HCT116 (cell line): ENCODE measurements at regions not wholly inside any gene's neighbourhood (a gene's known extent, or its start where the extent isn't known, plus 50 kb on each side); places are given as distances from the start of the nearest gene placed in this dataset.

Experiments used
- ATAC-seq: fragments of 200-7000 bp; cut with Tn5 transposase; 2 replicates; pipeline ENCODE4 v1.9.1; 2020; ENCODE audit warnings: mild to moderate bottlenecking, moderate library complexity
- BruUV-seq: library from RNA; stranded (reverse); fragments of 400-500 nt; replicated peaks from 2 replicates; lab custom pipeline; 2021; lab: Mats Ljungman, UMichigan
- CTCF ChIA-PET: fragments of 300-600 bp; sonication (Branson Sonifier 250); formaldehyde crosslinking; loops from one replicate; lab custom pipeline; 2021; ENCODE audit warnings: antibody characterized with exemption; lab: Charles Lee
- POLR2A ChIA-PET: fragments of 300-600, 350-600 bp; sonication (Branson Sonifier 250); formaldehyde crosslinking; loops from one replicate; lab custom pipeline; 2021; ENCODE audit warnings: antibody characterized with exemption; lab: Charles Lee
- RAD21 ChIA-PET, 2 experiments: fragments of 300-600 bp; sonication (Branson Sonifier 250); formaldehyde crosslinking; loops; one replicate each; lab custom pipeline; 2023; ENCODE audit warnings: low total read pairs in 2 of 2; ENCODE audit not compliant: uncharacterized antibody in 2 of 2, unreplicated experiment in 2 of 2, low non-redundant PET in 1 of 2; lab: Charles Lee
- DNase-seq: peaks from one replicate; pipeline ENCODE4 v3.0.0-alpha.2; 2010; ENCODE audit warnings: low read depth, low spot score
- H2AFZ ChIP-seq: fragments of 200-600 bp; shearing (Covaris generic), sonication (generic); 2 replicates; pipeline ENCODE4 v1.6.1; 2017; ENCODE audit warnings: low read depth, mixed run types, mixed read lengths, antibody characterized with exemption, low read length; ENCODE audit not compliant: poor library complexity, severe bottlenecking
- H3K27ac ChIP-seq: 2 replicates; pipeline ENCODE4 v1.5.1; 2012; ENCODE audit warnings: low read depth, low read length
- H3K27me3 ChIP-seq: fragments of 200-600 bp; sonication (generic); 2 replicates; pipeline ENCODE4 v1.6.1; 2016; ENCODE audit warnings: mixed run types, low read length, mixed read lengths; ENCODE audit not compliant: insufficient read depth
- H3K36me3 ChIP-seq, 2 experiments: fragments of 200-500 bp in 1 of 2; fragments of 200-600 bp in 1 of 2; sonication (Bioruptor generic) in 1 of 2; sonication (generic) in 1 of 2; 2 replicates each; pipeline versions ENCODE4 v1.5.1 to v1.6.1; 2014 to 2016; ENCODE audit warnings: low read length in 2 of 2, inconsistent platforms in 1 of 2, mixed read lengths in 1 of 2, mixed run types in 1 of 2; ENCODE audit not compliant: insufficient read depth in 2 of 2, control insufficient read depth in 1 of 2
- H3K4me1 ChIP-seq, 2 experiments: fragments of 200-600 bp in 1 of 2; sonication (generic) in 1 of 2; 2 replicates each; pipeline versions ENCODE4 v1.5.1 to v1.6.1; 2012 to 2017; ENCODE audit warnings: low read length in 2 of 2, inconsistent platforms in 1 of 2, mild to moderate bottlenecking in 1 of 2, mixed read lengths in 1 of 2, mixed run types in 1 of 2, moderate library complexity in 1 of 2; ENCODE audit not compliant: insufficient read depth in 2 of 2, control insufficient read depth in 1 of 2
- H3K4me2 ChIP-seq: fragments of 200-600 bp; sonication (generic); 2 replicates; pipeline ENCODE4 v1.6.1; 2017; ENCODE audit warnings: mixed run types, low read length, mixed read lengths
- H3K4me3 ChIP-seq, 2 experiments: fragments of 200-600 bp in 1 of 2; sonication (generic) in 1 of 2; replicated peaks in 1 of 2; 2 replicates each; pipeline ENCODE4 v1.5.1; 2011 to 2016; ENCODE audit warnings: low read length in 2 of 2, control low read depth in 1 of 2, low read depth in 1 of 2, mild to moderate bottlenecking in 1 of 2, mixed read lengths in 1 of 2, mixed run types in 1 of 2
- H3K79me2 ChIP-seq: fragments of 200-600 bp; sonication (generic); 2 replicates; pipeline ENCODE4 v1.6.1; 2017; ENCODE audit warnings: mild to moderate bottlenecking, mixed run types, low read length, moderate library complexity, mixed read lengths; ENCODE audit not compliant: insufficient read depth
- H3K9ac ChIP-seq: fragments of 200-600 bp; sonication (generic); 2 replicates; pipeline ENCODE4 v1.6.1; 2016; ENCODE audit warnings: low read length, mixed read lengths
- H3K9me2 ChIP-seq: fragments of 200-600 bp; sonication (generic), shearing (Covaris generic); 2 replicates; pipeline ENCODE4 v1.6.1; 2017; ENCODE audit warnings: mixed run types, mild to moderate bottlenecking, moderate library complexity; ENCODE audit not compliant: insufficient read depth
- H3K9me3 ChIP-seq, 2 experiments: fragments of 200-500 bp in 1 of 2; fragments of 200-600 bp in 1 of 2; sonication (Bioruptor generic) in 1 of 2; sonication (generic) in 1 of 2; 2 replicates each; pipeline ENCODE4 v1.6.1; 2014 to 2017; ENCODE audit warnings: low read length in 2 of 2, mixed read lengths in 2 of 2, inconsistent platforms in 1 of 2, low read depth in 1 of 2, mild to moderate bottlenecking in 1 of 2, mixed run types in 1 of 2, moderate library complexity in 1 of 2; ENCODE audit not compliant: control insufficient read depth in 1 of 2, insufficient read depth in 1 of 2
- H4K20me1 ChIP-seq: fragments of 200-600 bp; sonication (generic), shearing (Covaris generic); 2 replicates; pipeline ENCODE4 v1.6.1; 2017; ENCODE audit warnings: mixed run types, mild to moderate bottlenecking, moderate library complexity; ENCODE audit not compliant: insufficient read depth
- CEBPB ChIP-seq: IDR thresholded peaks from 2 replicates; pipeline ENCODE4 v1.6.1; 2012; ENCODE audit warnings: low read depth
- CTCF ChIP-seq, 3 experiments: fragments of 200-600 bp in 1 of 3; sonication (generic) in 1 of 3; IDR thresholded peaks in 2 of 3; conservative IDR thresholded peaks in 1 of 3; 2 replicates each; pipeline ENCODE4 v1.5.1; 2012 to 2017; ENCODE audit warnings: low read depth in 2 of 3, low read length in 2 of 3, antibody characterized with exemption in 1 of 3, borderline replicate concordance in 1 of 3, control low read depth in 1 of 3, mild to moderate bottlenecking in 1 of 3, mixed read lengths in 1 of 3, mixed run types in 1 of 3, moderate library complexity in 1 of 3; ENCODE audit not compliant: insufficient read depth in 1 of 3
- EGR1 ChIP-seq: IDR thresholded peaks from 2 replicates; pipeline ENCODE4 v1.6.1; 2012; ENCODE audit warnings: low read depth
- JUND ChIP-seq: IDR thresholded peaks from 2 replicates; pipeline ENCODE4 v1.6.1; 2012
- MAX ChIP-seq: IDR thresholded peaks from 2 replicates; pipeline ENCODE4 v1.6.1; 2012
- POLR2A ChIP-seq: IDR thresholded peaks from 2 replicates; pipeline ENCODE4 v1.7.0; 2011; ENCODE audit warnings: borderline replicate concordance; ENCODE audit not compliant: insufficient read depth, insufficient read length; ENCODE audit errors: extremely low read depth
- POLR2AphosphoS5 ChIP-seq: IDR thresholded peaks from 2 replicates; pipeline ENCODE4 v1.6.1; 2011; ENCODE audit warnings: mild to moderate bottlenecking, low read depth, low read length, moderate library complexity
- RAD21 ChIP-seq: IDR thresholded peaks from 2 replicates; pipeline ENCODE4 v1.6.1; 2012; ENCODE audit warnings: low read depth, mild to moderate bottlenecking
- REST ChIP-seq: IDR thresholded peaks from 2 replicates; pipeline ENCODE4 v1.6.1; 2012; ENCODE audit warnings: low read depth
- SP1 ChIP-seq: IDR thresholded peaks from 2 replicates; pipeline ENCODE4 v1.6.1; 2012; ENCODE audit warnings: low read depth
- TCF7L2 ChIP-seq: IDR thresholded peaks from 2 replicates; pipeline ENCODE4 v1.7.0; 2011; ENCODE audit warnings: borderline replicate concordance, inconsistent platforms; ENCODE audit not compliant: insufficient read depth, insufficient read length; ENCODE audit errors: extremely low read depth
- YY1 ChIP-seq: IDR thresholded peaks from 2 replicates; pipeline ENCODE4 v1.6.1; 2011; ENCODE audit warnings: low read length, low read depth, moderate library complexity, mild to moderate bottlenecking; ENCODE audit not compliant: insufficient replicate concordance; ENCODE audit errors: extremely low read depth
- ZFX ChIP-seq: fragments of 450-650 bp; IDR thresholded peaks from 2 replicates; pipeline ENCODE4 v1.6.1; 2017
- ZNF274 ChIP-seq: fragments of 200-500 bp; sonication (Bioruptor generic); IDR thresholded peaks from 2 replicates; pipeline ENCODE4 v1.6.1; 2014; ENCODE audit warnings: mild to moderate bottlenecking, low read depth, low read length, inconsistent platforms
- intact Hi-C: fragments of 100-400 bp; cut with micrococcal nuclease; formaldehyde crosslinking; loops from 2 replicates; pipeline ENCODE4 v1.10.0; 2022

GRCh38 chr21:15332572-15332971 is 267.8 kb upstream of the NRIP1 start:
- ChIA-PET RAD21 (no interaction called here), CTCF (no interaction called here)
- ATAC-seq, result no peak

More at GRCh38 chr21:15332572-15332971, 267.8 kb upstream of the NRIP1 start:
- no peaks in the 10 kb centered on the region for H3K4me1 ChIP-seq
- H3K9me3 ChIP-seq, result no peaks in the 10 kb centered on the region
- no peak overlapping the region for H3K4me3 ChIP-seq
- POLR2A ChIA-PET, result no interaction called here
- H2AFZ ChIP-seq, result no peak overlapping the region
- no peak for DNase-seq
- no TSS peak for BruUV-seq
- no peaks in the 10 kb centered on the region for H3K9me2 ChIP-seq
- H3K79me2 ChIP-seq, result no peaks in the 10 kb centered on the region
- TF ChIP-seq CEBPB (no peak), REST (no peak), YY1 (no peak), ZFX (no peak), ZNF274 (no peak), SP1 (no peak), CTCF (IDR thresholded peaks at IDR 0.05 in 2 of 3, conservative IDR thresholded peaks at IDR 0.05 in 1 of 3; ENCODE audit: borderline replicate concordance in 1 of 3, insufficient read depth in 1 of 3, low read depth in 2 of 3, low read length in 2 of 3) (no peak), POLR2A (no peak), EGR1 (no peak), RAD21 (no peak), MAX (no peak), TCF7L2 (no peak), POLR2AphosphoS5 (no peak), JUND (no peak)
- H3K36me3 ChIP-seq, result no peaks in the 10 kb centered on the region
- intact Hi-C loops, result no loop called here
- no peak overlapping the region for H3K4me2 ChIP-seq
- H3K27ac ChIP-seq, result no peak overlapping the region
- no peak overlapping the region for H3K9ac ChIP-seq
- H4K20me1 ChIP-seq, result no peaks in the 10 kb centered on the region
- H3K27me3 ChIP-seq, result no peaks in the 10 kb centered on the region
